Muscle of back (tissue), 3 donors: ENCODE measurements at regions not wholly inside any gene's neighbourhood (a gene's known extent, or its start where the extent isn't known, plus 50 kb on each side); places are given as distances from the start of the nearest gene placed in this dataset.
"Not testable (repeated sequence)": the region's sequence is repeated elsewhere in the genome, so short reads cannot be mapped to it uniquely, and the experiment has no call there.

ENCODE experiments used
- DNase-seq, 3 donors: peaks; one replicate each; pipeline versions ENCODE4 v3.0.0 to v3.0.0-alpha.2; 2013

DNA sequence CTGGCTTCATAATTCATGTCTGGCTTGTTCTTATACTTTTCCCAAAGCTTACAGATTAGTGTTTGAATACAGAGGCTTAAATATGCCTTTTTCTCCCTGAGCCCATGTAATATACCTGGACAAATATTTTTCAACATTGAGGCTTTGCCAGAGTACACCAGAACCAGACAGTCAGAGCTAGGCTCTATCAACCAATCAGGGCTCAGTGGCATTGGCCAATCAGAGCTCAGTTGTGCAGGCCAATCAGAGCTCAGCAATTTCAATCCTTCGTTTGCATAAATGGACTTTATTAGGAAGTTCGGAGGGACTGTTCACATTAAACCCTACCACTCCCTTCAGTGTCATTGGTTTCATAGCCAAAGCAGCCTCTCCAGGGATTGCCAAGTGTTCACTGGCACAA lies 51.2 kb upstream of the TMSB15B start:
- DNase-seq, result no peak

DNA sequence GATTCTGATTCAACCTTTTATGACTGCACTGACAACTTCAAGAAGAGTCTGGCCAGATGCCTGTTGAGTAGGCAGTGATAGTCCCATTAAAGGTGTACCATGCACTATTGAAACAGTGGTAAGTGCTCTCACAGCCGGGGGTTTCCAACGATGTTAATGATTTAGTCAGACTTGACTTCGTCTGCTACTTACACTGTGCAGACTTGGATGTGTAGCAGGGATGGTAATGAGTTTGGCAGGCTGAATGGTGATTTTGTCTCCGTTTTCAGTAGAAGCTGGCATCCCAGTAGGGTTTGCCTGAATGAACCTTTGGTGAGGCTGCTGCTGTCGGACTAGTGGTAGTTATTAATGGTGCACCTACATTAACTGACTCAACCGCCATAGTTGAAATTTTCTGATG lies 52.0 kb upstream of the TMSB15B start:
- DNase-seq, result no peak

- no peak for DNase-seq
These were observed 58.1 kb upstream of the TMSB15B start for GRCh38 chrX:103904301-103904700.

- DNase-seq, result not testable (repeated sequence)
These were observed 59.8 kb upstream of the TMSB15B start for GRCh38 chrX:103902606-103903005.

GRCh38 chrX:103889216-103889615 lies 57.2 kb upstream of the RAB9B start:
- DNase-seq, result no peak

DNA sequence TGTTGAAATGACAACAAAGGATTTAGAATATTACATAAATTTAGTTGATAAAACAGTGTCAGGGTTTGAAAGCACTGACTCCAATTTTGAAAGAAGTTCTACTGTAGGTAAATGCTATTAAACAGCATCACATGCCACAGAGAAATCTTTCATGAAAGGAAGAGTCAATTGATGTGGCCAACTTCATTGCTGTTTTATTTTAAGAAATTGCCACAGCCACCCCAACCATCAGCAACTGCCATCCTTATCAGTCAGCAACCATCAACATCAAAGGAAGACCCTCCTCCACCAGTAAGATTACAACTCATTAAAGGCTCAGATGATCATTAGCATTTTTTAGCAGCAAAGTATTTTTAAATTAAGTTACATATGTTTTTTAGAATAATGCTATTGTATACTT lies 54.6 kb upstream of the RAB9B start:
- DNase-seq, result no peak

GRCh38 chrX:103883533-103883932 lies 51.5 kb upstream of the RAB9B start:
- peak; percentile 19 to 56 (median 43) for DNase-seq

DNA sequence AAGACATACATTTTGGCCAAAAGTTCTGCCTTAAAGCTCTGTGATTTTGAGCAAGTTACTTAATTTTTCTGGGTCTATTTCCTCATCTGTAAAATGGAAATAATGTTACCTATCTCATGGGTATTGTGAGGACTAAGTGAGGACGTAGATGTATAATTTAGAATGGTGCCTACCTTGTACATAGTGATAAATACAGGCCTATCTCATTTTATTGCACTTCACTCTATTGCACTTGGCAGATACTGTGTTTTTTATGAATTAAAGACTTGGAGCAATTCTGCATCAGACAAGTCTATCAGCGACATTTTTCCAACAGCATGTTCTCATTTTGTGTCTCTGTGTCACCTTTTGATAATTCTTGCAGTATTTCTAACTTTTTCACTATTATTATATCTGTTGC lies 50.9 kb upstream of the RAB9B start:
- no peak for DNase-seq
